Neuron (in vitro differentiated cells): ENCODE measurements at regions not wholly inside any gene's neighbourhood (a gene's known extent, or its start where the extent isn't known, plus 50 kb on each side); places are given as distances from the start of the nearest gene placed in this dataset.

Source experiments
- H2AFZ ChIP-seq: one replicate; pipeline ENCODE4 v1.6.1; 2013; ENCODE audit warnings: low read depth, mild to moderate bottlenecking, inconsistent platforms, low read length, moderate library complexity
- H3K27me3 ChIP-seq: one replicate; pipeline ENCODE4 v1.6.1; 2013; ENCODE audit warnings: low read length; ENCODE audit not compliant: insufficient read depth
- H3K36me3 ChIP-seq: one replicate; pipeline ENCODE4 v1.6.1; 2013; ENCODE audit warnings: low read length; ENCODE audit not compliant: insufficient read depth
- H3K4me1 ChIP-seq: one replicate; pipeline ENCODE4 v1.6.1; 2013; ENCODE audit warnings: low read length; ENCODE audit not compliant: insufficient read depth
- H3K4me3 ChIP-seq: 2 replicates; pipeline ENCODE4 v1.5.1; 2013; ENCODE audit warnings: mild to moderate bottlenecking, low read length, moderate library complexity
- H3K9me3 ChIP-seq: one replicate; pipeline ENCODE4 v1.6.1; 2013; ENCODE audit warnings: low read length

GRCh38 chr10:59102394-59102793 is 74.0 kb upstream of the PHYHIPL start:
- Histone ChIP-seq H3K27me3 (no peaks in the 10 kb centered on the region), H3K36me3 (no peaks in the 10 kb centered on the region), H3K4me1 (peaks cover 10% of the 10 kb centered on the region), H3K9me3 (no peaks in the 10 kb centered on the region), H3K4me3 (no peak overlapping the region), H2AFZ (no peak overlapping the region)

DNA sequence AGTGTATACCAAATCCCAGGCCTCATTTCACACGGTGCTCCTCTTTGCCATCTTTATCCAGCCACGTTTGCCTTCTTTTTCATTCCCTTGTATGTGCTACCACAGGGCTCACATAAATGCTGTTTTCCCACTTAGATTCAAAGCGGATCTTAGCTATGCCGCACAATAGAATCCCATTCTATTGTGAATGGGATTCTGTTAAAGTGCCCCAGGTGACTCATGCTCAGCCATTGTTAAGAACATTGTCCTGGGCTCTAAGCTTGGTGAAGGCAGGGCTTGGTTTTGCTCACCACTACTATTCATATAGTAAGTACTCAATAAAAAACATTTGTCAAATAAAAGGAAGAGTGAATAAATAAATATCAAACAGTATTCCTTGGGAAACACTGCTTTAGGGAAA is 72.3 kb upstream of the PHYHIPL start:
- H2AFZ ChIP-seq, result no peak overlapping the region
- no peaks in the 10 kb centered on the region for H3K27me3 ChIP-seq
- no peaks in the 10 kb centered on the region for H3K9me3 ChIP-seq
- peaks cover 11% of the 10 kb centered on the region for H3K4me1 ChIP-seq
- no peaks in the 10 kb centered on the region for H3K36me3 ChIP-seq
- H3K4me3 ChIP-seq, result no peak overlapping the region

DNA sequence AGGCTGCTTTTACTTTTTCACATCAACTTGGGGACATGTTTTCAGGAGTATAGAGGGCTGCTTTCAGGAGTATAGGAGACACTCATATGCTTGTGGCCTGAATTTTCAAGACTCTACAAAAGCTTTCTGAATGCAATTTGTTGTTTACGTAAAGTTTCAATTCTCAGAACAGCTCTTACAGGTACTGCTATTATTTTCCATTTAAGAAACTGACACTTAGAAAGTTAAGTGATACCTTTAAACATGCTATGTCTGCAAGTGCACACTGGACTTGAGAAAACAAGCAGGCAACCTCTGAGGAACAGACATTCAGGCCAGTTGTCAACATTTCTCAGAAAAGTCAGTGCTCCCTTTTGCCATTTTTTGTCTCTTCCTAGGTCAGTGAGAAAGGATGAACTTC is 70.0 kb upstream of the PHYHIPL start:
- Histone ChIP-seq H2AFZ (no peak overlapping the region), H3K36me3 (no peaks in the 10 kb centered on the region), H3K27me3 (no peaks in the 10 kb centered on the region), H3K4me1 (peaks cover 11% of the 10 kb centered on the region), H3K4me3 (no peak overlapping the region), H3K9me3 (no peaks in the 10 kb centered on the region)

GRCh38 chr10:59107147-59107546 is 69.3 kb upstream of the PHYHIPL start:
- no peak overlapping the region for H3K4me3 ChIP-seq
- no peaks in the 10 kb centered on the region for H3K36me3 ChIP-seq
- H3K27me3 ChIP-seq, result no peaks in the 10 kb centered on the region
- H3K9me3 ChIP-seq, result no peaks in the 10 kb centered on the region
- H2AFZ ChIP-seq, result no peak overlapping the region
- peaks cover 11% of the 10 kb centered on the region for H3K4me1 ChIP-seq

GRCh38 chr10:59108296-59108870 is 68.1 kb upstream of the PHYHIPL start:
- H3K4me3 ChIP-seq, result no peak overlapping the region
- no peak overlapping the region for H2AFZ ChIP-seq
- no peaks in the 10 kb centered on the region for H3K9me3 ChIP-seq
- peaks cover 11% of the 10 kb centered on the region for H3K4me1 ChIP-seq
- no peaks in the 10 kb centered on the region for H3K27me3 ChIP-seq
- no peaks in the 10 kb centered on the region for H3K36me3 ChIP-seq

GRCh38 chr10:59108886-59109288 is 67.6 kb upstream of the PHYHIPL start:
- Histone ChIP-seq H3K36me3 (no peaks in the 10 kb centered on the region), H3K4me3 (no peak overlapping the region), H2AFZ (no peak overlapping the region), H3K9me3 (no peaks in the 10 kb centered on the region), H3K27me3 (no peaks in the 10 kb centered on the region), H3K4me1 (peaks cover 11% of the 10 kb centered on the region)

DNA sequence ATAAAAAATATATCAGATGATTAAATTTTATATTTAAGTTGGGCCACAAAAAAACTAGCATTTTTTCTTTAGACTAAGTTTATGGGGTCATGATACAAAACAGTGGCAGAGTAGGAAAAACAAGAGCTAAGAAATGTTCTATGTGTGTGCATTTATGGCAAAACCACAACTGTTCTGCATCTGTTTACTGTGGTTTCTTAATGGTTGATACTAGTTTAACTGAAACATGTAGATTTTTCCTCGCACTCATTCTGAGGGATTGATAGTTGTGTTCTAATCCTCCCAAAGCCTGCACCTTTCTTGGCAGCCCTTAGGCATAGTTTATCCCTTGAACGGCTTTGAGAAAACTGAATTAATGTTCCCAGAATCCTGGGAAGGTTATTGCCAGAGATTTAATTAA is 66.6 kb upstream of the PHYHIPL start:
- Histone ChIP-seq H3K4me3 (no peak overlapping the region), H3K9me3 (no peaks in the 10 kb centered on the region), H2AFZ (no peak overlapping the region), H3K4me1 (peaks cover 11% of the 10 kb centered on the region), H3K27me3 (no peaks in the 10 kb centered on the region), H3K36me3 (no peaks in the 10 kb centered on the region)

- Histone ChIP-seq H3K27me3 (no peaks in the 10 kb centered on the region), H3K4me3 (no peak overlapping the region), H3K4me1 (no peaks in the 10 kb centered on the region), H3K36me3 (no peaks in the 10 kb centered on the region), H2AFZ (no peak overlapping the region), H3K9me3 (no peaks in the 10 kb centered on the region)
Measured at GRCh38 chr10:59124187-59124586, 52.3 kb upstream of the PHYHIPL start.

- Histone ChIP-seq H3K9me3 (no peaks in the 10 kb centered on the region), H3K36me3 (no peaks in the 10 kb centered on the region), H3K4me3 (no peak overlapping the region), H3K4me1 (no peaks in the 10 kb centered on the region), H3K27me3 (no peaks in the 10 kb centered on the region), H2AFZ (no peak overlapping the region)
Measured at GRCh38 chr10:59125666-59126065, 50.8 kb upstream of the PHYHIPL start.

DNA sequence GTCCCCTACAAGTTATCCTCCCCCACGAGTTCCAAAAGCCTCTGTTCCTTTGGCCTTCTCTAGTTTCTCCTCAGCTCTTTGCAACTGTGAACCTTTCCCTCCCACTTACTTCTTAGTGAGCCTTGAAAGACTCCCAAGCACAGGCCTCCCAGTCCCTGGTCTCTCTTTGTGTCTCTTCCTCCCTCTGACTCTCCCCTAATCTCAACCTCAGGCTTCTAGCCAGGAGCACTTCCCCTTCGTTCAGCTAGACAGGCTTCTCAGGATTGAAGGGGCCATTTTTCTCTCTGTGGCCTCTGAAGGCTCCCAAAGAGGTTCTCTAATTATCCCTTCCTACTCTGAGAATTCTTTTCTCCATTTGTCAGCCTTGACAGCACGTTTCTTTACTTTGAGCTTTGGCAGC is 50.2 kb upstream of the PHYHIPL start:
- no peaks in the 10 kb centered on the region for H3K4me1 ChIP-seq
- no peaks in the 10 kb centered on the region for H3K9me3 ChIP-seq
- H3K36me3 ChIP-seq, result no peaks in the 10 kb centered on the region
- H2AFZ ChIP-seq, result no peak overlapping the region
- H3K27me3 ChIP-seq, result no peaks in the 10 kb centered on the region
- H3K4me3 ChIP-seq, result no peak overlapping the region
